IgD-negative memory B cell (primary cell): ENCODE measurements at regions not wholly inside any gene's neighbourhood (a gene's known extent, or its start where the extent isn't known, plus 50 kb on each side); places are given as distances from the start of the nearest gene placed in this dataset.

ENCODE experiments used
- H3K27ac Mint-ChIP-seq, 3 donors: one replicate each; pipeline ENCODE4 v1.8.0; 2020 to 2022; ENCODE audit warnings: mild to moderate bottlenecking in 3 of 3, mixed read lengths in 3 of 3, moderate library complexity in 1 of 3
- H3K27me3 Mint-ChIP-seq: one replicate; pipeline ENCODE4 v1.8.0; 2021; ENCODE audit warnings: mixed read lengths
- H3K36me3 Mint-ChIP-seq: one replicate; pipeline ENCODE4 v1.8.0; 2020; ENCODE audit warnings: mild to moderate bottlenecking, mixed read lengths
- H3K4me1 Mint-ChIP-seq, 3 donors: one replicate each; pipeline ENCODE4 v1.8.0; 2020 to 2022; ENCODE audit warnings: mixed read lengths in 3 of 3, mild to moderate bottlenecking in 1 of 3
- H3K4me3 Mint-ChIP-seq, 4 donors: one replicate each; pipeline ENCODE4 v1.8.0; 2020 to 2022; ENCODE audit warnings: mild to moderate bottlenecking in 4 of 4, mixed read lengths in 4 of 4, moderate library complexity in 3 of 4
- H3K9me3 Mint-ChIP-seq, 3 donors: one replicate each; pipeline ENCODE4 v1.8.0; 2020 to 2021; ENCODE audit warnings: mixed read lengths in 3 of 3, mild to moderate bottlenecking in 1 of 3

- Mint-ChIP-seq H3K27me3 (no peaks in the 10 kb centered on the region), H3K27ac (no peak overlapping the region), H3K9me3 (peaks cover 0 to 2% (median 0%) of the 10 kb centered on the region in 3 donors), H3K4me3 (no peak overlapping the region), H3K36me3 (no peaks in the 10 kb centered on the region), H3K4me1 (no peaks in the 10 kb centered on the region)
Observed at GRCh38 chr14:58777541-58777979, 139.8 kb downstream of the DACT1 start.

DNA sequence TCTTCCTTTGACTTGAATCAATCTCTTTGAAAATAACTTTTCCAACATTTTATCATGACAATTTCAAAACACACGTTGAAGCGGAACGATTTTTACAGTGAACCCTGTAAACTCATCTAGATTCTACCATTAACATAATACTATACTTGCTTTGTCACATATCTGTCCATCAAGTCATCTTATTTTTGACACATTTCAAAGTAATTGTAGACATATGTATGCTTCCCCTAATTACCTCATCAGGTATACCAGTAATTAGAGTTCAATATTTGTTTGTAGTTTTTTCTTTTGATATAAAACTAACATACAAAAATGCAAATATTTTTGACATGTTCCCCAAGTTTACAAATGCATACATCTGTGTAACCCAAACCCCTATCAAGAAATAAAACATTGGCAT is 140.4 kb downstream of the DACT1 start:
- Mint-ChIP-seq H3K27me3 (no peaks in the 10 kb centered on the region), H3K4me1 (no peaks in the 10 kb centered on the region)

DNA sequence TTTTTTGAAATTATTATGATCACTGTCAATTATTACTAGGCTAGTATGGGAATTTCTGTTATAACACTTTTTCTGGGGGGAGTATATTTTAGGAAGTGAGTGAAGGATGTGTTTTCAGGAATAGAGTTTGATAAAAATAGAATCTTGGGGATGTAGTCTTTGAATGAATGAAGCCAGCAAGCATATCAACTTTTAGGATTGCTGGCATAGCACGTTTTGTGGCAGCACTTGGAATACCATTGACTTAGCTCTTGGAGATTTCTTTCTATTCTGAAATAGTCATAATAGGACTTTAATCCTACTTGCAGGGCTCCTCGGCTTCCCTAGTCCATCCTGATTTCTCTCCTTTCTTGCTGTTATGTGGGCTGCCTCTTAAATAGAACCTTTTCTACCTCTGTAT is 141.6 kb downstream of the DACT1 start:
- Mint-ChIP-seq H3K27me3 (no peaks in the 10 kb centered on the region), H3K4me1 (no peaks in the 10 kb centered on the region), H3K9me3 (no peaks in the 10 kb centered on the region), H3K27ac (no peak overlapping the region), H3K4me3 (no peak overlapping the region), H3K36me3 (no peaks in the 10 kb centered on the region)

More for the DNA sequence above, 140.4 kb downstream of the DACT1 start:
- H3K27ac Mint-ChIP-seq = no peak overlapping the region
- peaks cover 0 to 2% (median 0%) of the 10 kb centered on the region in 3 donors for H3K9me3 Mint-ChIP-seq
- H3K36me3 Mint-ChIP-seq = no peaks in the 10 kb centered on the region
- no peak overlapping the region for H3K4me3 Mint-ChIP-seq

- Mint-ChIP-seq H3K4me1 (no peaks in the 10 kb centered on the region), H3K27me3 (no peaks in the 10 kb centered on the region), H3K9me3 (no peaks in the 10 kb centered on the region), H3K36me3 (no peaks in the 10 kb centered on the region), H3K27ac (no peak overlapping the region), H3K4me3 (no peak overlapping the region)
Observed at GRCh38 chr14:58780185-58780584, 142.4 kb downstream of the DACT1 start.

DNA sequence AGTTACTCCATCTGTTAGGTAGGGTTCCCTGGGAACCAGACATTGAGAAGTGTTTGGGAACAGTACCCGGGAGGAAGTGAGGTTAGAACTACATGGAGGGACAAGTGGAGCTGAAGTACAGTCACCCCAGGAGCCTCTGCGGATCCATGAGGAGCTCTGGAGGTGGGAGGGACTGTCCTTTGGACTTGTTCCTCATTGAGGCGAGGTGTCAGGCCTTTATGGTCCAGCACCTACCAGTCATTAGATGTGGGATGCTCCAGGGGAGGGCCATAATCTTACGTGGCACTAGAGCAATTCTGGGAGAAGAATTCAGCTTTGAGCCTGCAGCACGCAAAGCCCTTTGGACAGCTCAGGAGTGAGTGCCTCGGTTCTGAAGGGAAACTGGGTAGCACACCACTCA is 142.8 kb downstream of the DACT1 start:
- H3K9me3 Mint-ChIP-seq = no peaks in the 10 kb centered on the region
- H3K27me3 Mint-ChIP-seq = no peaks in the 10 kb centered on the region
- H3K4me3 Mint-ChIP-seq = no peak overlapping the region
- no peaks in the 10 kb centered on the region for H3K36me3 Mint-ChIP-seq
- no peaks in the 10 kb centered on the region for H3K4me1 Mint-ChIP-seq
- no peak overlapping the region for H3K27ac Mint-ChIP-seq

DNA sequence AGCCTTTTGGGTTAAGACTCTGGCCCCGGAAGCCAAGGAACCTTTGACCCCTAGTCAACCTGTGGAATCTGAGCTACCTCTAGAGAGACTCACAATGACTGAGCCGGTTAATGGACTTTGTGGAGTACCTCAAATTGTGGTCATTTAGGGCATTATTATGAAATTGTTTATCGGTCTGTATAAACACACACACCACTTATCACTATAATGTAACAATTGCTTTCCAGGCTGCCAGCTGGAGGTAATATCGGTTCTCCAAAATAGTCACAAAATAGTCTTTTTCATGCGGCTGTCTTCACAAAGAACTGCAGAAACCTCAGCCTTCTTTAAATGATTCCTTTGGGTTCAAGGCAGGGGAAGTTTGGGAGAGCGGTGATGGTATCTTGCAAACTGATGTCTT is 144.2 kb downstream of the DACT1 start:
- no peaks in the 10 kb centered on the region for H3K9me3 Mint-ChIP-seq
- no peaks in the 10 kb centered on the region for H3K4me1 Mint-ChIP-seq
- H3K27ac Mint-ChIP-seq = no peak overlapping the region
- no peak overlapping the region for H3K4me3 Mint-ChIP-seq
- peaks cover 2% of the 10 kb centered on the region for H3K27me3 Mint-ChIP-seq
- H3K36me3 Mint-ChIP-seq = no peaks in the 10 kb centered on the region

- no peak overlapping the region for H3K27ac Mint-ChIP-seq
- H3K4me1 Mint-ChIP-seq = no peaks in the 10 kb centered on the region
- no peaks in the 10 kb centered on the region for H3K9me3 Mint-ChIP-seq
- no peak overlapping the region for H3K4me3 Mint-ChIP-seq
- H3K27me3 Mint-ChIP-seq = peaks cover 2% of the 10 kb centered on the region
- H3K36me3 Mint-ChIP-seq = no peaks in the 10 kb centered on the region
Observed at GRCh38 chr14:58783792-58784511, 146.2 kb downstream of the DACT1 start.

GRCh38 chr14:58784931-58785330 is 147.2 kb downstream of the DACT1 start:
- H3K4me3 Mint-ChIP-seq = no peak overlapping the region
- peaks cover 2% of the 10 kb centered on the region for H3K27me3 Mint-ChIP-seq
- no peaks in the 10 kb centered on the region for H3K9me3 Mint-ChIP-seq
- H3K36me3 Mint-ChIP-seq = no peaks in the 10 kb centered on the region
- no peaks in the 10 kb centered on the region for H3K4me1 Mint-ChIP-seq
- H3K27ac Mint-ChIP-seq = no peak overlapping the region

GRCh38 chr14:58785701-58786100 is 147.9 kb downstream of the DACT1 start:
- Mint-ChIP-seq H3K4me3 (no peak overlapping the region), H3K4me1 (no peaks in the 10 kb centered on the region), H3K9me3 (no peaks in the 10 kb centered on the region), H3K27ac (no peak overlapping the region), H3K36me3 (no peaks in the 10 kb centered on the region), H3K27me3 (peaks cover 2% of the 10 kb centered on the region)

DNA sequence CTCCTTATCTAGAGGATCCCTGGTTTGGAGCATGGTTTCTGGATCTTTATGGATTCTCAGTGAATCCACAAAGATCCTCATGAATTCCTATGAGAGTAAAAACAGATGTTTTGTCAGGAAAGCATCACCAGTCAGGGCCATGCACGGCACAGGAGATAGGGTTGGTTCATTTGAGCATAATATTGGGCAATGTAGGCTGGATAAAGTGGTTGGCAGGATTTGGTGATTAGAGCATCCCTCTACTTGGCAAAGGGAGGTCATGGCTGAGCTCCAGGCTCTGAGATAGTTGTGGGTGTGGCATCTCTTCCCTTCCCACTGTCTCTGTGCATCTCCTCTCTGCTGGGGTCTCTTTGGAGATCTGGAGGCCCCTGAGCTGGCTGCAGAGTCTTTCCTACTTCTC is 149.8 kb downstream of the DACT1 start:
- Mint-ChIP-seq H3K9me3 (no peaks in the 10 kb centered on the region), H3K36me3 (no peaks in the 10 kb centered on the region), H3K4me3 (no peak overlapping the region), H3K4me1 (no peaks in the 10 kb centered on the region), H3K27ac (peak overlapping the region in 1 of 3 donors; percentile 5), H3K27me3 (peaks cover 6% of the 10 kb centered on the region)

GRCh38 chr14:58788655-58789503 is 151.1 kb downstream of the DACT1 start:
- Mint-ChIP-seq H3K4me1 (no peaks in the 10 kb centered on the region), H3K27me3 (peaks cover 10% of the 10 kb centered on the region), H3K27ac (no peak overlapping the region), H3K36me3 (no peaks in the 10 kb centered on the region), H3K9me3 (no peaks in the 10 kb centered on the region), H3K4me3 (no peak overlapping the region)

DNA sequence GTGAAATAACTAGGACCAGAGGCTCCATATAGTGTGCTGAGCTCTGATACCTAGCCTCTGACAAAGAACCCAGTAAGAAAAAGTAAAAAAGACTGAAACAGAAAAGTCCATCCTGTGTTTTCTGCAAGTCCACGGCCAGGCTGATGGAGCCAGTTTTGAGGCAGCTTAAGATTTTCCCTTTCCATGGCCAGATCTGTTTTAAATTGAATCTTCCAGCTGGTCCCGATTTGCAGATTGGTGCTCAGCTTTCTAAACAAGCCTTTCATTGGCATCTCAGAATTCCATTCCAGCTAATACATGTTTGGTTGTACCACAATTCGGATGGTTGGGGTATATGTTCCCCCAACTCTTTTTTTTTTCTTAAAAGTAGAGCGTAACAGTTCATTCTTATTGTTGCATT is 152.0 kb downstream of the DACT1 start:
- Mint-ChIP-seq H3K9me3 (no peaks in the 10 kb centered on the region), H3K36me3 (no peaks in the 10 kb centered on the region), H3K27ac (no peak overlapping the region), H3K4me1 (no peaks in the 10 kb centered on the region), H3K4me3 (no peak overlapping the region), H3K27me3 (peaks cover 10% of the 10 kb centered on the region)

DNA sequence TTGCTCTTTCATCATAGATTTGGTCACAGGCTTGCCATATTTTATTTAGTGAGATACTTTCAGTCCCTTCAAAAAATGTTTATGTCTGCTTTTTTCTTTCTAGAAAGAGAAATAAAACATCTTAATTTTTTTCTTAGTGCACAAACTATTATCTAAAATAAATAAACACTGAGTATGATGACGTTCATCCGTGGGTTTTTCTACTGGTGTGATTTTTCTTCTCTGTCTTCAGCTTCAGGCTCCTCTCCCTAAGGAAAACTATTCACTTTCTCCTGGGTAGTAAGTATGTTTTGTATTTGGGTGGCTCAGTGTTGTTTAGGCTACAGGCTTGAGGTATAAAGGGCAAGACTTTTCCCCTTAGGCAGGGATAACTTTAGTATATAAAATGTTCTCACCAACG is 154.7 kb downstream of the DACT1 start:
- Mint-ChIP-seq H3K27me3 (peaks cover 10% of the 10 kb centered on the region), H3K9me3 (no peaks in the 10 kb centered on the region), H3K4me3 (no peak overlapping the region), H3K27ac (no peak overlapping the region), H3K36me3 (no peaks in the 10 kb centered on the region), H3K4me1 (peaks cover 0 to 2% (median 2%) of the 10 kb centered on the region in 3 donors)

DNA sequence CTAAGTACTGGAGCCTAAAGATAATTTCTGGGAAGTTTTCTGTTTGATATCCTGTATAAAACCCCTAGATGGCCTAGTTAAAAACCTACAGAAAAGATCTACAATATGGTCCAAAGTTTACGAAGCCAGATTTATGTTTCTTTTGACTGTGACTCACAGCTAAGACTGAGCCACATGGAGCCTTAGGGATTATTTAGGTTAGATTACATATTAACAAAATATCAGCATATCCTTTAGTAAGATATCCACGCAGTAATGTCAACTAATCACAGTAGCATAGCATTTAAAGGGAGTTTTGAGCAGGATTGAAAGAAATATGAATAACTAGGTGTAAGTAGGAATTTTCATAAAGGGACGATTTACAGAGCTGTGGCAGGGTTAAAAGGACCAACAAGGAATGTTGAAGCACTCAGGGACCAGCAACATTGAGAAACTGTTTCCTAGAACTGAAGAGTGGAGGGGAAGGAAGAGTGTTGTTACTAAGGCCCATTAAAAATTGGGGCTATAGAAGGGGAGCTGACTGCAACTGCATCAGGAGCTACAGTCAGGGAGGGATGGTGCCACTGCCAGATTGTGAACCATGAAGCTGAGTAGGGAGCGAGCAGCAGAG is 155.5 kb downstream of the DACT1 start:
- Mint-ChIP-seq H3K4me3 (no peak overlapping the region), H3K4me1 (peaks cover 5 to 6% (median 5%) of the 10 kb centered on the region in 3 donors), H3K36me3 (no peaks in the 10 kb centered on the region)

GRCh38 chr14:58794993-58795762 is 157.4 kb downstream of the DACT1 start:
- H3K27me3 Mint-ChIP-seq = peaks cover 13% of the 10 kb centered on the region
- H3K4me3 Mint-ChIP-seq = no peak overlapping the region

More for the DNA sequence above, 155.5 kb downstream of the DACT1 start:
- Mint-ChIP-seq H3K27ac (no peak overlapping the region), H3K9me3 (no peaks in the 10 kb centered on the region), H3K27me3 (peaks cover 10% of the 10 kb centered on the region)

More at GRCh38 chr14:58794993-58795762, 157.4 kb downstream of the DACT1 start:
- Mint-ChIP-seq H3K4me1 (peaks cover 5 to 6% (median 6%) of the 10 kb centered on the region in 3 donors), H3K9me3 (no peaks in the 10 kb centered on the region), H3K27ac (no peak overlapping the region), H3K36me3 (no peaks in the 10 kb centered on the region)
